Central memory CD4-positive, alpha-beta T cell (primary cell): ENCODE measurements at regions not wholly inside any gene's neighbourhood (a gene's known extent, or its start where the extent isn't known, plus 50 kb on each side); places are given as distances from the start of the nearest gene placed in this dataset.

Experiments used
- DNase-seq: peaks from one replicate; pipeline ENCODE4 v3.0.0; 2022

DNA sequence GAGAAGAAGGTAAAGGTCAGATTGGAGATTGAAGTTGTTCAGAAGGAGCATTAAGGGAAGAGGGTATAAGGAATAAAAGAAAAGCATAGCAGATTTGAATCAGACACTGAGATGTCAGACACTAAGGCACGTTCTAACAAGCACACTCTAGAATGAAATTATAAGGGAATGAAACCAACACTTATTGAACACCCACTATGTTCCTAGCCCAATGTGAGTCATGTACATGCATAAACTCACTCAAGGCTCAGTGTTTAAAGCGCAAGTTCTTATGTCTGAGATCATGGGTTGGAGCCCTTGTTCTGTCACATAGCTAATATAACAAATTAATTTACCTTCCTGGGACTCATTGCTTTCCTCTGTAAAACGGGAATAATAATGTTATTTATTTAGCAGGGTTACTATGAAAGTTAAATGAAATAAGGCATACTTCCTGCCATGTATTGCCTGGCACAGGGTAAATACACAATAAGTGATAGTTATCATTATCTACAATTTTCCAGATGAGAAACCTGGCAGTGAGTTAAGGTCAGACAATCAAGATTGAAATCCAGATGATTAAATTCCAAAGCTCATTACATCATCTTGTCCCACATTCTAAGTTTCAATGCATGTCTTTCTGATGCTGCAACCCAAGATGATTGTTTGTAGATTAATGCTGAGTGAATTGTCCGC lies 68.3 kb upstream of the DACH1 start:
- no peak for DNase-seq

DNA sequence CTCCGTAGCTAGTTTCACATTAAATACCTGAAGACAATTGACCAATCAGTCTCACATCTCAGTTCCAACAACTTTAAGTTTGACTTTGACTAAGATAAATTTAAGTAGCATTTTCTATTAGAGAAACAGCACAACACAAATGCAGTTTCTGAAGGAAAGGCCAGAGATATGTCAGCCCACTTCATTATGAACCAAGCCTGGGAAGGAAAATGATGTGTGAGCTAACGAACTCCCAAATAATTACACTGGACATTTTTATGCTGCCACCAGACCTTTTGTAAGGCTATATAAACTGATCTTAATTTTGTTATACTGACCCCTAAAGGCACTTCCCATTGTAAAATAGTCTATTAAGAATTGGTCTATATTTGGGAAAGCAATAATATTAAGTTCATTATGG lies 57.9 kb upstream of the DACH1 start:
- no peak for DNase-seq

DNA sequence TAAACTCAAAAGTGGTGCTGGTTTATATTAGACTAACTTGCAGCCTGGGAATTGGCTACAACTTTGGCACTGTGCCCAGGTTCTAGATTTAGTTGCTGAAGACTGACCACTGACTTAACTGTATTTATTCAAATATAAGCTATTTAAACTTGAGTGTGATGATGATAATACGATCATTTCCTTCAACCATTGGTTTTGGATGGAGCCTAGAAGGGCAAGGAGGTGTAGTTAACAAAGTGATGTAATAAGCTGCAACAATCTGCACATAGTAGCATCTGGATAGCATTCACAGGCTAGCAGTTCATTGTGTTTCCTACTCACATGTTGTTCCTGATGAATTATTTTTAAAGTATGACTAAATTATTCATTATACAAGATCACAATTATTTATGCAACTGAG lies 55.2 kb upstream of the DACH1 start:
- DNase-seq = no peak
